Neural progenitor cell (in vitro differentiated cells): ENCODE measurements at regions not wholly inside any gene's neighbourhood (a gene's known extent, or its start where the extent isn't known, plus 50 kb on each side); places are given as distances from the start of the nearest gene placed in this dataset.
A peak's percentile ranks its signal among the peaks of the same experiment; 100 is the strongest.

Experiments
- DNase-seq: peaks from one replicate; pipeline ENCODE4 v3.0.0-alpha.2; 2016; ENCODE audit warnings: low spot score
- H2AFZ ChIP-seq: fragments of 200-600 bp; sonication (generic); replicated peaks from 2 replicates; pipeline ENCODE4 v1.6.1; 2016; ENCODE audit warnings: antibody characterized with exemption
- H3F3A ChIP-seq: fragments of 200-600 bp; sonication (generic); 2 replicates; pipeline ENCODE4 v1.6.1; 2016; ENCODE audit warnings: antibody characterized with exemption, low read depth
- H3K27ac ChIP-seq: fragments of 200-600 bp; sonication (generic); 2 replicates; pipeline ENCODE4 v1.5.1; 2016; ENCODE audit warnings: mild to moderate bottlenecking
- H3K27me3 ChIP-seq: fragments of 200-600 bp; sonication (generic); 2 replicates; pipeline ENCODE4 v1.6.1; 2016; ENCODE audit warnings: mild to moderate bottlenecking, moderate library complexity
- H3K36me3 ChIP-seq: fragments of 200-600 bp; sonication (generic); 2 replicates; pipeline ENCODE4 v1.5.1; 2016
- H3K4me1 ChIP-seq: fragments of 200-600 bp; sonication (generic); 2 replicates; pipeline ENCODE4 v1.6.1; 2016; ENCODE audit warnings: mixed run types
- H3K4me2 ChIP-seq: fragments of 200-600 bp; sonication (generic); 2 replicates; pipeline ENCODE4 v1.6.1; 2016
- H3K4me3 ChIP-seq: fragments of 200-600 bp; sonication (generic); 2 replicates; pipeline ENCODE4 v1.5.1; 2016
- H3K79me2 ChIP-seq: fragments of 200-600 bp; sonication (generic); 2 replicates; pipeline ENCODE4 v1.6.1; 2016; ENCODE audit warnings: low read depth
- H3K9ac ChIP-seq: fragments of 200-600 bp; sonication (generic); 2 replicates; pipeline ENCODE4 v1.6.1; 2016
- H3K9me3 ChIP-seq: fragments of 200-600 bp; sonication (generic); 2 replicates; pipeline ENCODE4 v1.5.1; 2016; ENCODE audit warnings: low read depth
- H4K20me1 ChIP-seq: fragments of 200-600 bp; sonication (generic); 2 replicates; pipeline ENCODE4 v1.6.1; 2016; ENCODE audit warnings: low read depth
- H3K27ac Mint-ChIP-seq: 3 replicates; pipeline ENCODE4 v1.8.0; 2021; ENCODE audit warnings: mixed read lengths
- H3K27me3 Mint-ChIP-seq: 2 replicates; pipeline ENCODE4 v1.8.0; 2022; ENCODE audit warnings: low read depth, mild to moderate bottlenecking, inconsistent platforms, moderate library complexity, mixed read lengths; ENCODE audit not compliant: insufficient read depth
- H3K36me3 Mint-ChIP-seq: 3 replicates; pipeline ENCODE4 v1.8.0; 2021; ENCODE audit warnings: mixed read lengths
- H3K4me1 Mint-ChIP-seq: 3 replicates; pipeline ENCODE4 v1.8.0; 2021; ENCODE audit warnings: mixed read lengths
- H3K4me3 Mint-ChIP-seq: 3 replicates; pipeline ENCODE4 v1.8.0; 2021; ENCODE audit warnings: mild to moderate bottlenecking, moderate library complexity, mixed read lengths
- H3K9me3 Mint-ChIP-seq: 3 replicates; pipeline ENCODE4 v1.8.0; 2020; ENCODE audit warnings: mixed read lengths
- EZH2 ChIP-seq: fragments of 200-600 bp; sonication (generic); IDR thresholded peaks from 2 replicates; pipeline ENCODE4 v1.6.1; 2017; ENCODE audit warnings: antibody characterized with exemption, mild to moderate bottlenecking, moderate library complexity
- EZH2phosphoT487 ChIP-seq: fragments of 200-600 bp; sonication (generic); IDR thresholded peaks from 2 replicates; pipeline ENCODE4 v1.6.1; 2017; ENCODE audit warnings: antibody characterized with exemption
- TF ChIP-seq, protein P1 (sequence below): fragments of 200-600 bp; sonication (generic); IDR thresholded peaks from 2 replicates; pipeline ENCODE4 v1.5.1; 2017; ENCODE audit warnings: antibody characterized with exemption, mild to moderate bottlenecking

DNA sequence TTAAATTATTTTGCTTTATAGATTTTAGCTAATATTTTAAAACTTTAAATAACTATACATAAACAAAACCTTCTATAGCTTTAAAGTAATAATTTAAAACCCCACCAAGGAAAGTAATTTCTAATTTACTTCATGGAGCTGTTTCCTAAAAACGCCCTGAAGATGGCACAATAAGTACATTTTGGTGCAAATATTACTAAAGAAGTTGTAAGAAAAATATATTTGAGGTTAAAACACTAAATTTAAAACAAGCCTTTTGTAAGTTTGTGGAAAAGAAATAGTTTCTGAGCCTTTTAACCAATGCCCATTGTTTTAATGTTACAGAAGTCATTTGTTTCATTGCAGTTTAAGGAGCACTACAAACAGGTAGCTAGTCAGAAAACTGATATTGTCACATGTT is 137.4 kb upstream of the AGA start:
- Histone ChIP-seq H3K9ac (no peak overlapping the region), H2AFZ (no peak overlapping the region), H4K20me1 (no peaks in the 10 kb centered on the region), H3K4me3 (no peak overlapping the region), H3K9me3 (no peaks in the 10 kb centered on the region), H3F3A (no peaks in the 10 kb centered on the region), H3K27me3 (no peaks in the 10 kb centered on the region), H3K79me2 (no peaks in the 10 kb centered on the region), H3K4me2 (no peak overlapping the region), H3K36me3 (no peaks in the 10 kb centered on the region), H3K27ac (no peak overlapping the region), H3K4me1 (peaks cover 7% of the 10 kb centered on the region)
- Mint-ChIP-seq H3K4me3 (no peak overlapping the region), H3K27me3 (peaks cover 3% of the 10 kb centered on the region), H3K4me1 (peaks cover 9% of the 10 kb centered on the region), H3K9me3 (no peaks in the 10 kb centered on the region), H3K36me3 (no peaks in the 10 kb centered on the region), H3K27ac (no peak overlapping the region)
- DNase-seq = no peak
- TF ChIP-seq, protein P1, sequence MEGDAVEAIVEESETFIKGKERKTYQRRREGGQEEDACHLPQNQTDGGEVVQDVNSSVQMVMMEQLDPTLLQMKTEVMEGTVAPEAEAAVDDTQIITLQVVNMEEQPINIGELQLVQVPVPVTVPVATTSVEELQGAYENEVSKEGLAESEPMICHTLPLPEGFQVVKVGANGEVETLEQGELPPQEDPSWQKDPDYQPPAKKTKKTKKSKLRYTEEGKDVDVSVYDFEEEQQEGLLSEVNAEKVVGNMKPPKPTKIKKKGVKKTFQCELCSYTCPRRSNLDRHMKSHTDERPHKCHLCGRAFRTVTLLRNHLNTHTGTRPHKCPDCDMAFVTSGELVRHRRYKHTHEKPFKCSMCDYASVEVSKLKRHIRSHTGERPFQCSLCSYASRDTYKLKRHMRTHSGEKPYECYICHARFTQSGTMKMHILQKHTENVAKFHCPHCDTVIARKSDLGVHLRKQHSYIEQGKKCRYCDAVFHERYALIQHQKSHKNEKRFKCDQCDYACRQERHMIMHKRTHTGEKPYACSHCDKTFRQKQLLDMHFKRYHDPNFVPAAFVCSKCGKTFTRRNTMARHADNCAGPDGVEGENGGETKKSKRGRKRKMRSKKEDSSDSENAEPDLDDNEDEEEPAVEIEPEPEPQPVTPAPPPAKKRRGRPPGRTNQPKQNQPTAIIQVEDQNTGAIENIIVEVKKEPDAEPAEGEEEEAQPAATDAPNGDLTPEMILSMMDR = peak; percentile 20
- no peak for TF ChIP-seq EZH2phosphoT487
- TF ChIP-seq EZH2 = no peak

DNA sequence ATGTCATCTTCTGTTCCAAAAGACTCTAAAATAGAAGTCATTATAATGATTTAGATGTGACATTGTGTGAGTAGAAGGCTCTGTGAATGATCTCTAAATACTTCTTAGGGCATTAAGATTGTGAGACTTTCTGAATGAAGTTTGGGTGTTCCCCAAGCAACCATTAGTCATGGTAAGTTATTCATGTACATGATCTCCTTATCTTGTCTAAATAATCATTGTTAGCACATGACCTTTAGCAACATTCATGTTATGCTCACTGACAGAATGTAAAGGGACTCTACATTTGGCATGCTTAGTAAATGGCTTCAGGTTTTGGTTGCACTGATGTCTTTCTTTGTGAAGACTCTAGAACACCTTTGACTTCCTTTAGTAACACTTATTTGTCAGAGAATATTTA is 140.8 kb upstream of the AGA start:
- H3K27ac ChIP-seq = no peak overlapping the region
- H2AFZ ChIP-seq = no peak overlapping the region
- no peaks in the 10 kb centered on the region for H4K20me1 ChIP-seq
- H3K36me3 ChIP-seq = no peaks in the 10 kb centered on the region
- no peaks in the 10 kb centered on the region for H3K79me2 ChIP-seq
- TF ChIP-seq EZH2phosphoT487 = no peak
- TF ChIP-seq EZH2 = no peak
- TF ChIP-seq, protein P1 = no peak
- Mint-ChIP-seq H3K27me3 (peaks cover 3% of the 10 kb centered on the region), H3K27ac (no peak overlapping the region), H3K36me3 (no peaks in the 10 kb centered on the region), H3K9me3 (no peaks in the 10 kb centered on the region), H3K4me3 (no peak overlapping the region), H3K4me1 (peaks cover 6% of the 10 kb centered on the region)
- DNase-seq = no peak
- H3F3A ChIP-seq = no peaks in the 10 kb centered on the region
- no peaks in the 10 kb centered on the region for H3K4me1 ChIP-seq
- no peak overlapping the region for H3K4me3 ChIP-seq
- H3K4me2 ChIP-seq = no peak overlapping the region
- H3K9ac ChIP-seq = no peak overlapping the region
- no peaks in the 10 kb centered on the region for H3K9me3 ChIP-seq
- no peaks in the 10 kb centered on the region for H3K27me3 ChIP-seq

DNA sequence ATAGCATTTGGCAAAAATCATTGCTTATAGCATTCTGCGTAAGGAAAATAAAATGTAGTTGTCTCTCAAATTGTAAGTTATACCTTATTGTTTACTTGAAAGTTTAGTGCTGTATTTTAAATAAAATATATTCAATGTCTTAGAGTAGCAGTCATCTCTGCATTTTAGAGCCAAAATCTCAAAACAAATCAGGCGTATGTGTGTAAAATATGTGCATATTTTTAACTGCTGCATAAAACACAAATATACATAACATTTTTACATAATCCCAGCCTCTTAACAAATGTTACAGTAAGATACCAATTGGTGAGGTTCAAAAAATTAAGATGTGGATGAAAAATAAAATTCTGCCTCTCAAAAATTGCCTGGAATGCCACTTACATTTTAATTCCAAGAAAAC is 145.8 kb upstream of the AGA start:
- Histone ChIP-seq H3K27me3 (no peaks in the 10 kb centered on the region), H3F3A (no peaks in the 10 kb centered on the region), H3K4me1 (no peaks in the 10 kb centered on the region), H3K9me3 (no peaks in the 10 kb centered on the region), H3K4me2 (no peak overlapping the region), H3K9ac (no peak overlapping the region), H2AFZ (no peak overlapping the region), H3K4me3 (no peak overlapping the region), H3K27ac (no peak overlapping the region), H3K36me3 (no peaks in the 10 kb centered on the region), H3K79me2 (no peaks in the 10 kb centered on the region), H4K20me1 (no peaks in the 10 kb centered on the region)
- TF ChIP-seq, protein P1 = no peak
- TF ChIP-seq EZH2 = no peak
- no peak for TF ChIP-seq EZH2phosphoT487
- Mint-ChIP-seq H3K36me3 (no peaks in the 10 kb centered on the region), H3K27ac (no peak overlapping the region), H3K27me3 (peaks cover 3% of the 10 kb centered on the region), H3K9me3 (no peaks in the 10 kb centered on the region), H3K4me3 (no peak overlapping the region), H3K4me1 (peaks cover 3% of the 10 kb centered on the region)
- no peak for DNase-seq
